ENCODE measurements at regions not wholly inside any gene's neighbourhood (a gene's known extent, or its start where the extent isn't known, plus 50 kb on each side); places are given as distances from the start of the nearest gene placed in this dataset.

DNA sequence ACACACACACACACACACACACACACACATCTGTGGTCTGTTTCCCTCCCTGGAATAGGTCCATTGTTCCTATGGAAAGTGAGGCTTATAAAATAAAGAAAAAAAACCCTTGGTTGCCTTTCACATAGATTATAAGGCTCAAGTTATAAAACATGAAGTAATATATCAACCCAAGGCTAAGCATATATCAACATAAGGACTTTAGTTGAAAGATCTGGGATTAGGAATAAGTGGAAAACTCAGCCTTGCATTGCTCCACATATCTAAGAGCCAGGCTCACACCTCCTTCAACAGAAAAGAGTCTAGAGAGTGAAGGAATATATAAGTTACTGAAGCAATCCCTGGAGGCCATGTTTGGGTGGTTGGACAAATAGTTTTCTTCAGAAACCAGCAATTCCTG, 235.0 kb downstream of the SUCLG1 start:
- H3K4me3 ChIP-seq (ENCODE audit: low read depth, low read length) = no peak overlapping the region
- ChIA-PET POLR2A (no interaction called here), CTCF (no interaction called here)
- H3K9me3 ChIP-seq (ENCODE audit: control insufficient read depth, insufficient read depth, low read depth, low read length) = no peaks in the 10 kb centered on the region
- no peaks in the 10 kb centered on the region for H3K4me1 ChIP-seq (ENCODE audit: control insufficient read depth, insufficient read depth, low read length)
- H3K27ac ChIP-seq (ENCODE audit: extremely low read depth, low read depth, low read length) = no peak overlapping the region
- H3K36me3 ChIP-seq (ENCODE audit: control insufficient read depth in 2 of 2, insufficient read depth in 1 of 2, low read length in 2 of 2) = no peaks in the 10 kb centered on the region
- TF ChIP-seq ZNF121 (tag by site-specific recombination; IDR thresholded peaks at IDR 0.05) (no peak), ZNF660 (tag by site-specific recombination; IDR thresholded peaks at IDR 0.05) (no peak), OSR2 (tag by site-specific recombination; IDR thresholded peaks at IDR 0.05) (no peak), ZIC2 (tag by site-specific recombination; IDR thresholded peaks at IDR 0.05) (no peak), ZNF211 (tag by site-specific recombination; IDR thresholded peaks at IDR 0.05; ENCODE audit: low read depth) (no peak), ZFP41 (tag by site-specific recombination; IDR thresholded peaks at IDR 0.05; ENCODE audit: borderline replicate concordance) (no peak), ZNF292 (tag by site-specific recombination; IDR thresholded peaks at IDR 0.05; ENCODE audit: borderline replicate concordance, low read depth) (no peak), ZNF529 (tag by site-specific recombination; IDR thresholded peaks at IDR 0.05; ENCODE audit: insufficient replicate concordance) (no peak), ZFHX2 (tag by site-specific recombination; conservative IDR thresholded peaks at IDR 0.05) (no peak), ZSCAN30 (tag by site-specific recombination; IDR thresholded peaks at IDR 0.05) (no peak), ZFP69B (tag by site-specific recombination; IDR thresholded peaks at IDR 0.05) (no peak), ZNF548 (tag by site-specific recombination; IDR thresholded peaks at IDR 0.05) (no peak), ZNF561 (tag by site-specific recombination; IDR thresholded peaks at IDR 0.05; ENCODE audit: borderline replicate concordance) (no peak)
- TF ChIP-seq, protein P1, sequence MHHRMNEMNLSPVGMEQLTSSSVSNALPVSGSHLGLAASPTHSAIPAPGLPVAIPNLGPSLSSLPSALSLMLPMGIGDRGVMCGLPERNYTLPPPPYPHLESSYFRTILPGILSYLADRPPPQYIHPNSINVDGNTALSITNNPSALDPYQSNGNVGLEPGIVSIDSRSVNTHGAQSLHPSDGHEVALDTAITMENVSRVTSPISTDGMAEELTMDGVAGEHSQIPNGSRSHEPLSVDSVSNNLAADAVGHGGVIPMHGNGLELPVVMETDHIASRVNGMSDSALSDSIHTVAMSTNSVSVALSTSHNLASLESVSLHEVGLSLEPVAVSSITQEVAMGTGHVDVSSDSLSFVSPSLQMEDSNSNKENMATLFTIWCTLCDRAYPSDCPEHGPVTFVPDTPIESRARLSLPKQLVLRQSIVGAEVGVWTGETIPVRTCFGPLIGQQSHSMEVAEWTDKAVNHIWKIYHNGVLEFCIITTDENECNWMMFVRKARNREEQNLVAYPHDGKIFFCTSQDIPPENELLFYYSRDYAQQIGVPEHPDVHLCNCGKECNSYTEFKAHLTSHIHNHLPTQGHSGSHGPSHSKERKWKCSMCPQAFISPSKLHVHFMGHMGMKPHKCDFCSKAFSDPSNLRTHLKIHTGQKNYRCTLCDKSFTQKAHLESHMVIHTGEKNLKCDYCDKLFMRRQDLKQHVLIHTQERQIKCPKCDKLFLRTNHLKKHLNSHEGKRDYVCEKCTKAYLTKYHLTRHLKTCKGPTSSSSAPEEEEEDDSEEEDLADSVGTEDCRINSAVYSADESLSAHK (tag by site-specific recombination; IDR thresholded peaks at IDR 0.05) = no peak
- TF ChIP-seq, protein P2, sequence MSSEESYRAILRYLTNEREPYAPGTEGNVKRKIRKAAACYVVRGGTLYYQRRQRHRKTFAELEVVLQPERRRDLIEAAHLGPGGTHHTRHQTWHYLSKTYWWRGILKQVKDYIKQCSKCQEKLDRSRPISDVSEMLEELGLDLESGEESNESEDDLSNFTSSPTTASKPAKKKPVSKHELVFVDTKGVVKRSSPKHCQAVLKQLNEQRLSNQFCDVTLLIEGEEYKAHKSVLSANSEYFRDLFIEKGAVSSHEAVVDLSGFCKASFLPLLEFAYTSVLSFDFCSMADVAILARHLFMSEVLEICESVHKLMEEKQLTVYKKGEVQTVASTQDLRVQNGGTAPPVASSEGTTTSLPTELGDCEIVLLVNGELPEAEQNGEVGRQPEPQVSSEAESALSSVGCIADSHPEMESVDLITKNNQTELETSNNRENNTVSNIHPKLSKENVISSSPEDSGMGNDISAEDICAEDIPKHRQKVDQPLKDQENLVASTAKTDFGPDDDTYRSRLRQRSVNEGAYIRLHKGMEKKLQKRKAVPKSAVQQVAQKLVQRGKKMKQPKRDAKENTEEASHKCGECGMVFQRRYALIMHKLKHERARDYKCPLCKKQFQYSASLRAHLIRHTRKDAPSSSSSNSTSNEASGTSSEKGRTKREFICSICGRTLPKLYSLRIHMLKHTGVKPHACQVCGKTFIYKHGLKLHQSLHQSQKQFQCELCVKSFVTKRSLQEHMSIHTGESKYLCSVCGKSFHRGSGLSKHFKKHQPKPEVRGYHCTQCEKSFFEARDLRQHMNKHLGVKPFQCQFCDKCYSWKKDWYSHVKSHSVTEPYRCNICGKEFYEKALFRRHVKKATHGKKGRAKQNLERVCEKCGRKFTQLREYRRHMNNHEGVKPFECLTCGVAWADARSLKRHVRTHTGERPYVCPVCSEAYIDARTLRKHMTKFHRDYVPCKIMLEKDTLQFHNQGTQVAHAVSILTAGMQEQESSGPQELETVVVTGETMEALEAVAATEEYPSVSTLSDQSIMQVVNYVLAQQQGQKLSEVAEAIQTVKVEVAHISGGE (tag by site-specific recombination; conservative IDR thresholded peaks at IDR 0.05; ENCODE audit: low read depth) = no peak
- TF ChIP-seq, protein P3, sequence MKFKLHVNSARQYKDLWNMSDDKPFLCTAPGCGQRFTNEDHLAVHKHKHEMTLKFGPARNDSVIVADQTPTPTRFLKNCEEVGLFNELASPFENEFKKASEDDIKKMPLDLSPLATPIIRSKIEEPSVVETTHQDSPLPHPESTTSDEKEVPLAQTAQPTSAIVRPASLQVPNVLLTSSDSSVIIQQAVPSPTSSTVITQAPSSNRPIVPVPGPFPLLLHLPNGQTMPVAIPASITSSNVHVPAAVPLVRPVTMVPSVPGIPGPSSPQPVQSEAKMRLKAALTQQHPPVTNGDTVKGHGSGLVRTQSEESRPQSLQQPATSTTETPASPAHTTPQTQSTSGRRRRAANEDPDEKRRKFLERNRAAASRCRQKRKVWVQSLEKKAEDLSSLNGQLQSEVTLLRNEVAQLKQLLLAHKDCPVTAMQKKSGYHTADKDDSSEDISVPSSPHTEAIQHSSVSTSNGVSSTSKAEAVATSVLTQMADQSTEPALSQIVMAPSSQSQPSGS (tag by site-specific recombination; IDR thresholded peaks at IDR 0.05; ENCODE audit: low read depth) = no peak
- TF ChIP-seq, protein P4, sequence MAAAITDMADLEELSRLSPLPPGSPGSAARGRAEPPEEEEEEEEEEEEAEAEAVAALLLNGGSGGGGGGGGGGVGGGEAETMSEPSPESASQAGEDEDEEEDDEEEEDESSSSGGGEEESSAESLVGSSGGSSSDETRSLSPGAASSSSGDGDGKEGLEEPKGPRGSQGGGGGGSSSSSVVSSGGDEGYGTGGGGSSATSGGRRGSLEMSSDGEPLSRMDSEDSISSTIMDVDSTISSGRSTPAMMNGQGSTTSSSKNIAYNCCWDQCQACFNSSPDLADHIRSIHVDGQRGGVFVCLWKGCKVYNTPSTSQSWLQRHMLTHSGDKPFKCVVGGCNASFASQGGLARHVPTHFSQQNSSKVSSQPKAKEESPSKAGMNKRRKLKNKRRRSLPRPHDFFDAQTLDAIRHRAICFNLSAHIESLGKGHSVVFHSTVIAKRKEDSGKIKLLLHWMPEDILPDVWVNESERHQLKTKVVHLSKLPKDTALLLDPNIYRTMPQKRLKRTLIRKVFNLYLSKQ (tag by site-specific recombination; IDR thresholded peaks at IDR 0.05; ENCODE audit: borderline replicate concordance) = no peak
- TF ChIP-seq, protein P5, sequence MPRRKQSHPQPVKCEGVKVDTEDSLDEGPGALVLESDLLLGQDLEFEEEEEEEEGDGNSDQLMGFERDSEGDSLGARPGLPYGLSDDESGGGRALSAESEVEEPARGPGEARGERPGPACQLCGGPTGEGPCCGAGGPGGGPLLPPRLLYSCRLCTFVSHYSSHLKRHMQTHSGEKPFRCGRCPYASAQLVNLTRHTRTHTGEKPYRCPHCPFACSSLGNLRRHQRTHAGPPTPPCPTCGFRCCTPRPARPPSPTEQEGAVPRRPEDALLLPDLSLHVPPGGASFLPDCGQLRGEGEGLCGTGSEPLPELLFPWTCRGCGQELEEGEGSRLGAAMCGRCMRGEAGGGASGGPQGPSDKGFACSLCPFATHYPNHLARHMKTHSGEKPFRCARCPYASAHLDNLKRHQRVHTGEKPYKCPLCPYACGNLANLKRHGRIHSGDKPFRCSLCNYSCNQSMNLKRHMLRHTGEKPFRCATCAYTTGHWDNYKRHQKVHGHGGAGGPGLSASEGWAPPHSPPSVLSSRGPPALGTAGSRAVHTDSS (tag by site-specific recombination; IDR thresholded peaks at IDR 0.05) = no peak

All from HEK293 (cell line).